NCI-H2171 treated with DMSO at 0.1 percent for 48 hours (cell line): ENCODE measurements at regions not wholly inside any gene's neighbourhood (a gene's known extent, or its start where the extent isn't known, plus 50 kb on each side); places are given as distances from the start of the nearest gene placed in this dataset.

Source experiments
- DNase-seq: peaks from one replicate; lab custom pipeline; 2025; lab: John Stamatoyannopoulos, UW

GRCh38 chr5:8981496-8981895 is 564.4 kb downstream of the SEMA5A start:
- DNase-seq = no peak

GRCh38 chr5:8984386-8984785 is 561.5 kb downstream of the SEMA5A start:
- DNase-seq = no peak
